Activated T-cell treated with anti-CD3 and anti-CD28 coated beads for 4 hours (primary cell): ENCODE measurements at regions not wholly inside any gene's neighbourhood (a gene's known extent, or its start where the extent isn't known, plus 50 kb on each side); places are given as distances from the start of the nearest gene placed in this dataset.

ENCODE experiments used
- DNase-seq: peaks from one replicate; pipeline ENCODE4 v3.0.0-alpha.2; 2020

- DNase-seq: no peak
Measured at GRCh38 chr6:14932485-14933182, 313.2 kb upstream of the JARID2 start.

GRCh38 chr6:14933183-14933544, 312.7 kb upstream of the JARID2 start:
- DNase-seq: no peak

- no peak for DNase-seq
Measured at GRCh38 chr6:14934013-14934412, 311.9 kb upstream of the JARID2 start.

GRCh38 chr6:14934844-14935243, 311.0 kb upstream of the JARID2 start:
- no peak for DNase-seq

- DNase-seq: no peak
Measured at GRCh38 chr6:14936861-14937260, 309.0 kb upstream of the JARID2 start.

GRCh38 chr6:14943116-14943515, 302.8 kb upstream of the JARID2 start:
- no peak for DNase-seq

- no peak for DNase-seq
Measured at GRCh38 chr6:14944593-14944992, 301.3 kb upstream of the JARID2 start.

- no peak for DNase-seq
Measured at GRCh38 chr6:14945461-14946185, 300.2 kb upstream of the JARID2 start.

- DNase-seq: no peak
Measured at GRCh38 chr6:14946753-14947152, 299.1 kb upstream of the JARID2 start.

- DNase-seq: no peak
Measured at GRCh38 chr6:14948586-14949245, 297.2 kb upstream of the JARID2 start.

GRCh38 chr6:14950103-14950969, 295.5 kb upstream of the JARID2 start:
- no peak for DNase-seq

GRCh38 chr6:14950970-14951276, 294.9 kb upstream of the JARID2 start:
- no peak for DNase-seq

GRCh38 chr6:14951704-14952103, 294.2 kb upstream of the JARID2 start:
- no peak for DNase-seq

GRCh38 chr6:14953836-14954235, 292.0 kb upstream of the JARID2 start:
- no peak for DNase-seq

GRCh38 chr6:14957355-14958059, 288.4 kb upstream of the JARID2 start:
- DNase-seq: no peak

GRCh38 chr6:14959324-14959885, 286.5 kb upstream of the JARID2 start:
- DNase-seq: no peak

GRCh38 chr6:14964556-14965270, 281.2 kb upstream of the JARID2 start:
- DNase-seq: no peak

- DNase-seq: no peak
Measured at GRCh38 chr6:14965424-14966075, 280.3 kb upstream of the JARID2 start.

- no peak for DNase-seq
Measured at GRCh38 chr6:14966096-14966905, 279.6 kb upstream of the JARID2 start.
